ENCODE measurements at regions not wholly inside any gene's neighbourhood (a gene's known extent, or its start where the extent isn't known, plus 50 kb on each side); places are given as distances from the start of the nearest gene placed in this dataset.

GRCh38 chr6:98747960-98748359 lies 86.4 kb upstream of the POU3F2 start:
- no peak for DNase-seq (ENCODE audit: low read depth)

GRCh38 chr6:98759459-98759858 lies 74.9 kb upstream of the POU3F2 start:
- no peak for DNase-seq (ENCODE audit: low read depth)

GRCh38 chr6:98764373-98764911 lies 69.9 kb upstream of the POU3F2 start:
- DNase-seq (ENCODE audit: low read depth): no peak

GRCh38 chr6:98769546-98769945 lies 64.8 kb upstream of the POU3F2 start:
- DNase-seq (ENCODE audit: low read depth): peak; percentile 2

- no peak for DNase-seq (ENCODE audit: low read depth)
Observed at GRCh38 chr6:98775205-98775604, 59.2 kb upstream of the POU3F2 start.

GRCh38 chr6:98777762-98778161 lies 56.6 kb upstream of the POU3F2 start:
- DNase-seq (ENCODE audit: low read depth): no peak

- no peak for DNase-seq (ENCODE audit: low read depth)
Observed at GRCh38 chr6:98779618-98780017, 54.8 kb upstream of the POU3F2 start.

- no peak for DNase-seq (ENCODE audit: low read depth)
Observed at GRCh38 chr6:98782772-98783171, 51.6 kb upstream of the POU3F2 start.

GRCh38 chr6:98783578-98783977 lies 50.8 kb upstream of the POU3F2 start:
- no peak for DNase-seq (ENCODE audit: low read depth)
